ENCODE measurements at regions not wholly inside any gene's neighbourhood (a gene's known extent, or its start where the extent isn't known, plus 50 kb on each side); places are given as distances from the start of the nearest gene placed in this dataset.
A peak's percentile ranks its signal among the peaks of the same experiment; 100 is the strongest.

- TF ChIP-seq, protein P1, sequence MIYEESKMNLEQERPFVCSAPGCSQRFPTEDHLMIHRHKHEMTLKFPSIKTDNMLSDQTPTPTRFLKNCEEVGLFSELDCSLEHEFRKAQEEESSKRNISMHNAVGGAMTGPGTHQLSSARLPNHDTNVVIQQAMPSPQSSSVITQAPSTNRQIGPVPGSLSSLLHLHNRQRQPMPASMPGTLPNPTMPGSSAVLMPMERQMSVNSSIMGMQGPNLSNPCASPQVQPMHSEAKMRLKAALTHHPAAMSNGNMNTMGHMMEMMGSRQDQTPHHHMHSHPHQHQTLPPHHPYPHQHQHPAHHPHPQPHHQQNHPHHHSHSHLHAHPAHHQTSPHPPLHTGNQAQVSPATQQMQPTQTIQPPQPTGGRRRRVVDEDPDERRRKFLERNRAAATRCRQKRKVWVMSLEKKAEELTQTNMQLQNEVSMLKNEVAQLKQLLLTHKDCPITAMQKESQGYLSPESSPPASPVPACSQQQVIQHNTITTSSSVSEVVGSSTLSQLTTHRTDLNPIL (CRISPR knock-in tag; IDR thresholded peaks at IDR 0.05): no peak
- TF ChIP-seq CHD1 (IDR thresholded peaks at IDR 0.05; ENCODE audit: low read length): no peak
- peak; percentile 82 to 84; a peak in 3 of 4 replicates for TF ChIP-seq TRIM24 (IDR thresholded peaks at IDR 0.05)
- TF ChIP-seq ZNF175 (CRISPR knock-in tag; IDR thresholded peaks at IDR 0.05; ENCODE audit: low read depth): no peak
- TF ChIP-seq BDP1 (IDR thresholded peaks at IDR 0.05; ENCODE audit: insufficient read depth, insufficient read length): no peak
- TF ChIP-seq RBM17 (IDR thresholded peaks at IDR 0.05; ENCODE audit: borderline replicate concordance, low read depth, low read length): no peak
- no peak for TF ChIP-seq ASH1L (IDR thresholded peaks at IDR 0.05; ENCODE audit: borderline replicate concordance, low read depth, partially characterized antibody)
- no peak for TF ChIP-seq ARNT (IDR thresholded peaks at IDR 0.05)
- TF ChIP-seq BACH1 (tag; IDR thresholded peaks at IDR 0.05): no peak
- no peak for TF ChIP-seq HMG20A (CRISPR knock-in tag; conservative IDR thresholded peaks at IDR 0.05)
- TF ChIP-seq HNRNPUL1 (IDR thresholded peaks at IDR 0.05; ENCODE audit: low read length): no peak
- TF ChIP-seq ZSCAN32 (CRISPR knock-in tag; IDR thresholded peaks at IDR 0.05): no peak
- 0 out of 4 replicates have a peak, but pooled peaks of 1 of the 2 experiments have one; percentile 21 for TF ChIP-seq RCOR1 (IDR thresholded peaks at IDR 0.05; ENCODE audit: borderline replicate concordance in 1 of 2, low read depth in 2 of 2, low read length in 2 of 2)
- TF ChIP-seq CEBPB (tag; IDR thresholded peaks at IDR 0.05): no peak
- no peak for TF ChIP-seq NR4A1 (CRISPR knock-in tag; IDR thresholded peaks at IDR 0.05)
- TF ChIP-seq NR4A1 (tag; IDR thresholded peaks at IDR 0.05): no peak
- TF ChIP-seq HINFP (tag; conservative IDR thresholded peaks at IDR 0.05; ENCODE audit: low read depth): no peak
- TF ChIP-seq, protein P2, sequence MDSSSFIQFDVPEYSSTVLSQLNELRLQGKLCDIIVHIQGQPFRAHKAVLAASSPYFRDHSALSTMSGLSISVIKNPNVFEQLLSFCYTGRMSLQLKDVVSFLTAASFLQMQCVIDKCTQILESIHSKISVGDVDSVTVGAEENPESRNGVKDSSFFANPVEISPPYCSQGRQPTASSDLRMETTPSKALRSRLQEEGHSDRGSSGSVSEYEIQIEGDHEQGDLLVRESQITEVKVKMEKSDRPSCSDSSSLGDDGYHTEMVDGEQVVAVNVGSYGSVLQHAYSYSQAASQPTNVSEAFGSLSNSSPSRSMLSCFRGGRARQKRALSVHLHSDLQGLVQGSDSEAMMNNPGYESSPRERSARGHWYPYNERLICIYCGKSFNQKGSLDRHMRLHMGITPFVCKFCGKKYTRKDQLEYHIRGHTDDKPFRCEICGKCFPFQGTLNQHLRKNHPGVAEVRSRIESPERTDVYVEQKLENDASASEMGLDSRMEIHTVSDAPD (CRISPR knock-in tag; IDR thresholded peaks at IDR 0.05): no peak
- TF ChIP-seq, protein P3, sequence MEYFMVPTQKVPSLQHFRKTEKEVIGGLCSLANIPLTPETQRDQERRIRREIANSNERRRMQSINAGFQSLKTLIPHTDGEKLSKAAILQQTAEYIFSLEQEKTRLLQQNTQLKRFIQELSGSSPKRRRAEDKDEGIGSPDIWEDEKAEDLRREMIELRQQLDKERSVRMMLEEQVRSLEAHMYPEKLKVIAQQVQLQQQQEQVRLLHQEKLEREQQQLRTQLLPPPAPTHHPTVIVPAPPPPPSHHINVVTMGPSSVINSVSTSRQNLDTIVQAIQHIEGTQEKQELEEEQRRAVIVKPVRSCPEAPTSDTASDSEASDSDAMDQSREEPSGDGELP (CRISPR knock-in tag; IDR thresholded peaks at IDR 0.05; ENCODE audit: borderline replicate concordance): no peak
- TF ChIP-seq SNAPC5 (CRISPR knock-in tag; IDR thresholded peaks at IDR 0.05): no peak
- no peak for TF ChIP-seq RBFOX2 (IDR thresholded peaks at IDR 0.05; ENCODE audit: low read depth, low read length)
- TF ChIP-seq ZKSCAN3 (CRISPR knock-in tag; IDR thresholded peaks at IDR 0.05): no peak
- no peak for TF ChIP-seq ZNF311 (CRISPR knock-in tag; IDR thresholded peaks at IDR 0.05)
- no peak for TF ChIP-seq ZNF586 (CRISPR knock-in tag; conservative IDR thresholded peaks at IDR 0.05)
Observed at GRCh38 chr12:66920205-66920604, 241.3 kb upstream of the GRIP1 start (continued).

Data from K562 (cell line).